Fibroblast of lung (primary cell): ENCODE measurements at regions not wholly inside any gene's neighbourhood (a gene's known extent, or its start where the extent isn't known, plus 50 kb on each side); places are given as distances from the start of the nearest gene placed in this dataset.

ENCODE experiments used
- CTCF ChIP-seq, 2 donors: IDR thresholded peaks in 1 of 2; conservative IDR thresholded peaks in 1 of 2; 1 replicate in 1 of 2; 2 replicates in 1 of 2; pipeline ENCODE4 v1.5.1; 2011 to 2012; ENCODE audit warnings: low read length in 2 of 2, control low read depth in 1 of 2, inconsistent platforms in 1 of 2, low read depth in 1 of 2, mild to moderate bottlenecking in 1 of 2
- EZH2 ChIP-seq: IDR thresholded peaks from 2 replicates; pipeline ENCODE4 v1.5.1; 2012; ENCODE audit warnings: low read length, control low read depth, mild to moderate bottlenecking; ENCODE audit errors: missing control alignments

GRCh38 chr5:113764382-113764781 lies 250.9 kb downstream of the YTHDC2 start:
- TF ChIP-seq CTCF (conservative IDR thresholded peaks at IDR 0.05 in 1 of 2, IDR thresholded peaks at IDR 0.05 in 1 of 2; ENCODE audit: low read depth in 1 of 2, low read length in 2 of 2) (no peak), EZH2 (no peak)
